ENCODE measurements at regions not wholly inside any gene's neighbourhood (a gene's known extent, or its start where the extent isn't known, plus 50 kb on each side); places are given as distances from the start of the nearest gene placed in this dataset.
"Not testable (repeated sequence)": the region's sequence is repeated elsewhere in the genome, so short reads cannot be mapped to it uniquely, and the experiment has no call there.

DNA sequence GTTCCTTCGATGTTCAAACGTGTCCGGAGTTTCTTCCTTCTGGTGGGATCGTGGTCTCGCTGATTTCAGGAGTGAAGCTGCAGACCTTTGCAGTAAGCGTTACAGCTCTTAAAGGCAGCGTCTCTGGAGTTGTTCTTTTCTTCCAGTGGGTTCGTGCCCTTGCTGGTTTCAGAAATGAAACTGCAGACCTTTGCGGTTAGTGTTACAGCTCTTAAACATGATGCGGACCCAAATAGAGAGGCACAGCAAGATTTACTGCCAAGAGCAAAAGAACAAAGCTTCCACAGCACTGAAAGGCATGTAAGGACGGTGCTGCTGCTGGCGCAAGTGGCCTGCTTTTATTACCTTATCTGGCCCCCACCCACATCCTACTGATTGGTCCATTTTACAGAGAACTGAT, 931.4 kb downstream of the IPMK start:
- no peak for DNase-seq (ENCODE audit: low spot score)

DNA sequence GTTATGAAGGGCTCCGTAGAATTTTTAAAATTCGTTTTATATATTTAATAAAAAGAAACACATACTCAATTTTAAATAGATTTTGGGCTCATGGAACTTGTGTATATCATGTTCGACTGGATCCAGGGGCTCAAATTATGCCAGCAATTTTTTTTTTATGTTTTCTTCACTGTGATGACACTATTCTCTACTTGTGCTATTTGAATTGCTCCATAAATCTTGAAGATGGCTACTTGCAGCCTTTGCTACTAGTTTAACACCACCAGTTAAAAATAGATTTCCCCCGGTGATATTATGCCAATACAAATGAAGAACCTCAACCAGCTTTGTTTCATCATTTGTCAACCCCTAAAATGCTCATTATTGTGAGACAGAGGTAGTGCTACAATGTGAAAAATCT, 933.2 kb downstream of the IPMK start:
- no peak for DNase-seq (ENCODE audit: low spot score)

GRCh38 chr10:57333880-57334279, 933.8 kb downstream of the IPMK start:
- no peak for DNase-seq (ENCODE audit: low spot score)

- DNase-seq (ENCODE audit: low spot score), result not testable (repeated sequence)
Measured at GRCh38 chr10:57321400-57321854, 946.3 kb downstream of the IPMK start.

GRCh38 chr10:57320416-57320815, 947.3 kb downstream of the IPMK start:
- DNase-seq (ENCODE audit: low spot score), result no peak

DNA sequence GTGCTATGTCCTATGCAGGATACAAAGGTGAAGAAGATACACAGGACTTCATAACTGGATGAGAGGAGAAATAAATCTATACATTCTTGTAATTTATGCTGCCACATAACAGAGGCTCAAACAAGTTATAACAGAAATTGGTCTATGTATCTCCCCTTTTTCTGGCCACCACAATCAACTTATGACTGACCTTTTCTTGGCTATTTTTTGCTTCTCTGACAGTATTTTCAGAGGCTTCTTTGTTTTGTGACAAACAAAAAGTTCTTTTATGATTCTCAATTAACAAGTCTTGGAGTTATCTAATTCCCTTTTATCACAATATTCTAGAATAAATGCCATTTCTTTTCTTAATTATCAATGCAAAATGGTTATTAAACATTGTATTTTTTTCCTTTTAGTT, 953.0 kb upstream of the ZWINT start:
- no peak for DNase-seq (ENCODE audit: low spot score)

DNA sequence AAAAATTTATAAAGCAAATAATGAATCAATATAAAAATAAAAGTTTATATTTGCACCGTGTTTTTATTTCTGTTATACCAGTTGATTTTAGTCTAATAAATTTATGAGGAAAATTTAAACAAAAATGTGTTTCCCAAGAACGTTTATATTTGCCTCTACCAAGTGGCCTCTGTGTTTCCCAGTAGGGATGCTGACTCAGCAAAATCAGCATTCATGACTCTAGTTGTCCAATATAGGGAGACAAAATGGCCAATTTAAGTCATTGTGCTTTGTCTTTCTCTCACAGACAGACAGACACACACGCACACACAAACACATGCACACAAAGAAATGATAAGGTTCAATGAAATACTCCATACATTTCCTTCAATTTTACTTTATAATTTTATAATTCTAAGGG, 942.5 kb upstream of the ZWINT start:
- no peak for DNase-seq (ENCODE audit: low spot score)

GRCh38 chr10:57300718-57301117, 939.7 kb upstream of the ZWINT start:
- no peak for DNase-seq (ENCODE audit: low spot score)

GRCh38 chr10:57294698-57295097, 933.6 kb upstream of the ZWINT start:
- DNase-seq (ENCODE audit: low spot score), result no peak

DNA sequence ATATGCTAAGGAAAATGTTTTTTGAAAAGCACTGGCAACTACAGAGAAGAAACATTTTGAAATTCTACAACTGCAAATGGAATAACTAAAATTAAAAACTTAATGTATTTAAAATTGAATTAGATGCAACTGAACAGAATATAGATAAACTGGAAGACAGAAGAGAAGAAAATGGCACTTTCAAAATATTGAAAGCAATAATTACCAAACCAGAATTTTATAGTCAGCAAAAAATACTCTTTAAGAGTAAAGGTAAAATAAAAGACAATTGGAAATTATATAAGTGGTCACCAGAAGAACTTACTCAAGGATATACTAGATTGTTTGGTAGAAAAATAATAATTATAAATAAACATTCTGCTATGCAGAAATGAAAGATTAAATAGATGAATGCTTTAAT, 927.7 kb upstream of the ZWINT start:
- DNase-seq (ENCODE audit: low spot score), result no peak

DNA sequence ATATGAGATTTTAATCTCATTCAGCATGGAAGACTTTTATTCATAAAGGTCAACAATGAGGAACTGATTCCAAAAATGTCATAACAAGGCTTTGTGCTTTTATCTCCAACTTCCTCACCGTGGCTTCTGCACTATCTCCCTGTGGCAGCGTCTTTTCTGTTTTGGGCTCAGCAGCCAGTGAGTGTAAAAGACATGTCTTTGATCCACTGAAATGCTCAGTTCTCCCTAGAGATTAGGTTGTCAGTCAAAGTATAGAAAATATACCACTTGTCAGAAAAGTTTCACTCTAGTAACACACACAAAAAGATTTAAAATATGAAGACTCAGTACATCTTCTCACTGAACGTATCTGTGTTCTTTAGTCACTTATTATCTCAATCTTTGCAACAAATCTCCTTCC, 901.8 kb upstream of the ZWINT start:
- DNase-seq (ENCODE audit: low spot score), result no peak

- no peak for DNase-seq (ENCODE audit: low spot score)
Measured at GRCh38 chr10:57260175-57260574, 899.1 kb upstream of the ZWINT start.

DNA sequence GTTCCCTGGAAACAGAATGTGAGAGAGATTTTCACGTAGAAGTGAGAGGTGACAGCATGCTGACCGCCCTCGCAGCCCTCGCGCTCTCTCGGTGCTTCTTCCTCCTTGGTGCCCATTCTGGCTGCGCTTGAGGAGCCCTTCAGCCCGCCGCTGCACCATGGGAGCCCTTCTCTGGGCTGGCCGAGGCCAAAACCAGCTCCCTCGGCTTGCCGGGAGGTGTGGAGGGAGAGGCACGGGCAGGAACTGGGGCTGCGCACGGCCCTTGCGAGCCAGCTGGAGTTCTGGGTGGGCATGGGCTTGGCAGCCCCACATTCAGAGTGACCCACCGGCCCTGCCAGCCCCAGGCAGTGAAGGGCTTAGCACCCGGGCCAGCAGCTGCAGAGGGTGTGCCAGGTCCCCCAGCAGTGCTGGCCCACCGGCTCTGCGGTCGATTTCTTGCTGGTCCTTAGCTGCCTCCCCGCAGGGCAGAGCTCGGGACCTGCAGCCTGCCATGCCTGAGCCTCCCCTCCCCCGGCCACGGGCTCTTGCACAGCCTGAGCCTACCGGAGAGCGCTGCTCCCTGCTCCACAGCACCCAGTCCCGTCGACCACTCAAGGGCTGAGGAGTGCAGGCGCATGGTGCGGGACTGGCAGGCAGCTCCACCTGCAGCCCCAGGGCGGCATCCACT, 888.7 kb upstream of the ZWINT start:
- DNase-seq (ENCODE audit: low spot score), result no peak

DNA sequence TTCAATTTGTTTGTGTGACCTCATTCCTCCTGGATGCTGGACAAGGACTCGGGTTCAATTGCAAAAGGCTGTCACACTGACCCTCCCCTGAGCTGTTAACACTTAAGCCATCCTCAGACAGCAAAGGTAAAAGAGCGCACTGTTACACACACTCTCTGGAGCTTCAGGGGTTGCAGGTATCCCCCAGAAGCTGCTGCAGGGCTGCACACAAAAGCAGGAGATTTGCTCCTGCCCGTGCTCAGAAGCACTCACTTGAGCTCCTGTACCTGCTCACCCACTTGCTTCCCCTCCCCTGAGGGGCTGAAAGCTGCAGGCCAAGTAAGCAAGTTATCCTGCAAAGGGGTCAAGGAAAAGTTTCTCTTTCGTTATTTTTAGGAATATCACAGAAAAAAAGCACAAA, 886.2 kb upstream of the ZWINT start:
- no peak for DNase-seq (ENCODE audit: low spot score)

DNA sequence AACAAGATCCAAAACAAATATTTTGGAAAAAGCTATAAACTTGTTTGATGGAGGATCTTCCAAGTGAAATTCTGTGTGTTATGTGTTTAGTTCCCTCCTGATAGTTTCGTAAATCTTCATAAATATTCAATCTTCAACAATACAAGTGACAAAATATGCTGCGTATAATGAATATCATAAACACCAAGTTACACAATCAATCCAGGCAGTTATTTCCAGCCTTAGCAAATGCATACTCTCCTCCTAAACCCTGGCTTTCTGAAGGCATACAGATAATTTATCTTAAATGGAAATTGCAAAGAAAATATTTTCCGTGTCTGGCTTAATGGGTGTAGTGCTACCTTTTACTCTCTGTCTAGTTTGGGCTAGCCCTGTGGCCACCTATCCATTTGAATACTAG, 864.9 kb upstream of the ZWINT start:
- no peak for DNase-seq (ENCODE audit: low spot score)

- no peak for DNase-seq (ENCODE audit: low spot score)
Measured at GRCh38 chr10:57224811-57225210, 863.8 kb upstream of the ZWINT start.

GRCh38 chr10:57222603-57223002, 861.5 kb upstream of the ZWINT start:
- DNase-seq (ENCODE audit: low spot score), result no peak

GRCh38 chr10:57222129-57222528, 861.1 kb upstream of the ZWINT start:
- DNase-seq (ENCODE audit: low spot score), result no peak

DNA sequence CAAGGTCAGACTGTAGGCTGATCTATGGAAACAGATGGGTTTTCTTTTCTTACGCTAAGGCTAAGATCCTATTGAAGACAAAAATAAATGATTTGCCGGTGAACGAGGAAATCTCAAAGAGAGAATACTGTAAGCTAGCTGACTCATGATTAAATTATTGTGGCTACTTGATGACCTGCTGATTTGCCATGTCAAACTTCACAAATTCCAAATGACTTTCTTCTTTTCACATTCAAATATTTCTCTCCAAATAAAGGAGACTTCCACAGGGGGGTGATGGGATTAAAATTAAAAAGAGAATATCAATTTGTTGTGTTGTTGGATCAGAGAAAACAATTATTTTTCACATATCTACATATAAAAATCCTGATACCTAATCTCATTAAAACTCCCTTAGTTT, 860.6 kb upstream of the ZWINT start:
- DNase-seq (ENCODE audit: low spot score), result no peak

DNA sequence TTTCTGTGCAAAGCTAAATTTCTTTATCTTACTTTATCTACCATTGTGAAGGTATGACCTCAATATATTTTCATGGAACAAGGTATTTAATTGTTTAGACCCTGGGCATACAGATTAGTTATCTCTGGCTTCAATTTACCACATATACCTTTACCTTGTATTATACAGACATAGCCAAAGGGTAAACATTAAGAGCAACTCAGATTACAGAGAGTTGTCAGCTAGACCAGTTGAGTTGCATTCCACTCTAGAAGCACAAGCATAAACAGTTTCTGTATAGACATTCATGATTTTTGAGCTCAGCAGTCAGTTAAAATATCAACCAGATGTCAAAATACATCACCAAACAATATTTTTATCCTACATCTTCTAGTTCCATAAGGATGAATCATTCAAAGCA, 857.3 kb upstream of the ZWINT start:
- no peak for DNase-seq (ENCODE audit: low spot score)

DNA sequence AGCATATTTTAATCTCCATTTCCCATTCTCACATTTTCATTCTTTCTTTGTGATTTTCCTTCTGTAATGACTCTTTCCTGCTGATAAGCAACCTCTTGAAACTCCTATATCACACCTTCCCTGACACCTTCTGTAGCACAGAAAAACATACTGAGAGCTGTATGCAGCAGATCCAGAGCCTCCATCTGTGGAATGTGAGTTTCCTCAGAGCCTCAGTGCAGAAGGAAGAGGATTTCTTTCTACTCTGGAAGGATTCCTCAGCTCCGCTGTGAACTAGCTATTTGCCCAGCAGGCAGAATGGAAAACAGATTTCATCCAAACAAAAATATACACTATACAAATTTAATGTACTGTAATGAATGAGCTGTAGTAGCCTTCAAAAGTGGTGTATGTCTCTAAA, 841.3 kb upstream of the ZWINT start:
- DNase-seq (ENCODE audit: low spot score), result no peak

DNA sequence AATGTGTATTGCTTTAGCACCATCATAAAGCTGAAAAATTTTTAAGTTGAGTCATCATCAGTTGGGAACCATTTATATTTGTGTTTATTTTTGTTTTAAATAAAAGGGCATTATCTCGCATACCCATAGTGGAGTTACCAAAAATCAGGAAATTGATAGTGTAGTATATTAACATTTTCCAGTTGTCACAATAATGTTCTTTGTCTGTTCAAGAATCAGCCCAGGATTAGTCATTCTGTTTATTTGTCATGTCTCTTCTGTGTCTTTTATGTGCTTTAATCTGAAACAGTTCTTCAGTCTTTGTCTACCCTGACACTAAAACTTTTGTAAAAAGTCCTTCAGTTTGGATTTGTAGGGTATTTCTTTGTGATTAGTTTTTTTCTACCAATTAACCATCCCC, 827.8 kb upstream of the ZWINT start:
- DNase-seq (ENCODE audit: low spot score), result no peak

- no peak for DNase-seq (ENCODE audit: low spot score)
Measured at GRCh38 chr10:57186201-57186600, 825.1 kb upstream of the ZWINT start.

- DNase-seq (ENCODE audit: low spot score), result no peak
Measured at GRCh38 chr10:57169597-57169996, 808.5 kb upstream of the ZWINT start.
